ENCODE measurements at regions not wholly inside any gene's neighbourhood (a gene's known extent, or its start where the extent isn't known, plus 50 kb on each side); places are given as distances from the start of the nearest gene placed in this dataset.

- intact Hi-C loops (cut with DNase I, micrococcal nuclease): no loop called here
- DNase-seq (no peak), ATAC-seq (no peak)
- Histone ChIP-seq H3K4me3 (no peak overlapping the region), H3K9me3 (no peaks in the 10 kb centered on the region), H3K36me3 (ENCODE audit: low read depth) (no peaks in the 10 kb centered on the region), H3K4me1 (ENCODE audit: low read depth) (no peaks in the 10 kb centered on the region)
- no peak for TF ChIP-seq CTCF (IDR thresholded peaks at IDR 0.05)
Observed at GRCh38 chr6:92538926-92539325, 880.4 kb downstream of the EPHA7 start.

DNA sequence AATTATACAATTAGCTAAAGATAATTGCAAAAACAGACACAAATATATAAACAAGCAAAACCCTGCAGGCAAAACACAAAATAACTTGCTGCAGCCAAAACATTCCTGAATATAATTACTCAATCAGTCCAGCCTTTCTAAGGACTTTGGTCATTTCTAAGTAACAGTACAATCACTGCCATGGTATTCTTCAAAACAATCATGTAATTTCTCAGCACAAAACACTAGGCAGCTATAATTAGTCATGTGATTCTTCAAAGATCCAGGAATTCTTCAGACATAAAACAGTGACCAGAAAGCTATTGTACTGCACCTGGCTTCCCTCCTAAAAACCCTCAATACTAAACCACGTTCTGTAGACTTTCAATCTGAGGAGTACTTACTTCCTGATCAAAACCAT, 881.1 kb downstream of the EPHA7 start:
- H3K4me1 ChIP-seq (ENCODE audit: low read depth): no peaks in the 10 kb centered on the region

DNA sequence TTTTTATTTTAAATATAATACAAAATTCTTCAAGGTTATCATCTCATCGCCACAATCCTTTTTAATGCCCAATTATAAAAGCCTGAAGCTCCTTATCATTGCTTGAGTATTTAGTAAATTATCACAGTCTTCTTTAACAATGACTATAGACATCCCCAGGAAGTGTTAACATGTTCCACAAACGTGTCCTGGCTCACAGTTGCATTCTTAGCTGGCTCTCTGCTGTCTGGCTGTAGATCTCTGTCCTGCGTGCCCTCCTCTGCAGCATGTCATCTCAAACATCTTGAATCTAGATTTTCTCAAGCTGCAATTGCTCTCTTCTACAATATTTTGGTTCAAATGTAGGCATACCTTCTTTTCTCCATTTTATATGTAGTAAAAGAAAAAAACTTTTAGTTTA, 885.2 kb downstream of the EPHA7 start:
- TF ChIP-seq CTCF (IDR thresholded peaks at IDR 0.05): no peak
- no peak for DNase-seq
- no peaks in the 10 kb centered on the region for H3K9me3 ChIP-seq
- H3K4me3 ChIP-seq: no peak overlapping the region
- ATAC-seq: no peak
- H3K36me3 ChIP-seq (ENCODE audit: low read depth): no peaks in the 10 kb centered on the region
- no peaks in the 10 kb centered on the region for H3K4me1 ChIP-seq (ENCODE audit: low read depth)
- intact Hi-C loops (cut with DNase I, micrococcal nuclease): no loop called here

More for the DNA sequence above, 881.1 kb downstream of the EPHA7 start:
- TF ChIP-seq CTCF (IDR thresholded peaks at IDR 0.05): no peak
- Histone ChIP-seq H3K9me3 (no peaks in the 10 kb centered on the region), H3K36me3 (ENCODE audit: low read depth) (no peaks in the 10 kb centered on the region), H3K4me3 (no peak overlapping the region)
- DNase-seq (no peak), ATAC-seq (no peak)
- intact Hi-C loops (cut with DNase I, micrococcal nuclease): no loop called here

DNA sequence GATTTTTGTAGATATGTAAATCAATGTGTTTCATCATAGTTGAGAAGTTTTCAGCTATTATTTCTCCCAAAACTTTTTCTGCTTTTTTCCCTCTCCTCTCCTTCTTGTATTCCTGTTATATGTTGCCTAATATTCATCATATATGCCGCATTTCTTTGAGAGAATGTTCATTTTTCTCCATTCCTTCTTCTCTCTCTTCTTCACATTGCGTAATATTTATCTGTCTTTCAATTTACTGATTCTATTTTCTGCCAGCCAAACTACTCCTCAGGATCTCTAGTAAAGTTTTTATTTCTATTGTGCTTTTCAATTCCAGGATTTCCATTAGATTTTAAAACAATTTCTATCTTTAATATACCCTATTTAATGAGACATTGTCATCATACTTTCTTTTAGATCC, 896.8 kb downstream of the EPHA7 start:
- intact Hi-C loops (cut with DNase I, micrococcal nuclease): no loop called here
- DNase-seq (no peak), ATAC-seq (no peak)
- TF ChIP-seq CTCF (IDR thresholded peaks at IDR 0.05): no peak
- no peaks in the 10 kb centered on the region for H3K4me1 ChIP-seq (ENCODE audit: low read depth)
- no peaks in the 10 kb centered on the region for H3K36me3 ChIP-seq (ENCODE audit: low read depth)
- peaks cover 8% of the 10 kb centered on the region for H3K9me3 ChIP-seq
- H3K4me3 ChIP-seq: no peak overlapping the region

DNA sequence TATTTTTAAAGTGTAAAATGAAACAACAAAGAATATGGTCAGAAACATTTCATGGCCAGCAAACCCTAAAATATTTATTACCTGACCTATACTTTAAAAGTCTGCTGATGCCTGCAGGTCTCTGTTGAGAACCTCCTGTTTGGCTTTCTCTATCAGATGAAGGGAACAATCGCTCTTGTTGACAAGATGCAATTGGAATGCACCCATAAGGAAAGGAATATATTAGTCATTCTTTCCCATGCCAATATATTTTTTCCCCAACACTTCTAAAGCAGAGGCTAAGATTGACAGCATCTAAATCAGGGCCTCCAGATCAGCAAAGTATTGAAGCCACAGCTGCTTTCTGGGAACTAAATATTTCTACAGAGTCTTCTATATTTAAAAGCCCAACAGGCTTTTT, 897.8 kb downstream of the EPHA7 start:
- no peak for DNase-seq
- intact Hi-C loops (cut with DNase I, micrococcal nuclease): no loop called here
- Histone ChIP-seq H3K9me3 (peaks cover 8% of the 10 kb centered on the region), H3K36me3 (ENCODE audit: low read depth) (no peaks in the 10 kb centered on the region), H3K4me1 (ENCODE audit: low read depth) (no peaks in the 10 kb centered on the region), H3K4me3 (no peak overlapping the region)
- ATAC-seq: no peak
- no peak for TF ChIP-seq CTCF (IDR thresholded peaks at IDR 0.05)

DNA sequence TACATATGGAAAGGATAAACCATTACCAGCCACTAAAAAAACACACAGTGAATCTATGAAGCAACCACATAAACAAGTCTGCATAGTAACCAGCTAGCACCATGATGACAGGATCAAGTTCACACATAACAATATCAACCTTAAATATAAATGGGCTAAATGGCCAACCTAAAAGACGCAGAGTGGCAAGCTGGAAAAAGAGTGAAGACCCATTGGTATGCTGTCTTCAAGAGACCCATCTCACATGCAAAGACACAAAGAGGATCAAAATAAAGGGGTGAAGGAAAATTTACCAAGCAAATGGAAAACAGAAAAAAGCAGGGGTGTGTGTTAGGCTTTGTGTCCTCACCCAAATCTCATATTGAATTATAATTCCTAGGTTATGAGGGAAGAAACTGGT, 909.2 kb downstream of the EPHA7 start:
- ATAC-seq (no peak), DNase-seq (no peak)
- H3K36me3 ChIP-seq (ENCODE audit: low read depth): no peaks in the 10 kb centered on the region
- peaks cover 23% of the 10 kb centered on the region for H3K9me3 ChIP-seq
- no peak for TF ChIP-seq CTCF (IDR thresholded peaks at IDR 0.05)
- no peaks in the 10 kb centered on the region for H3K4me1 ChIP-seq (ENCODE audit: low read depth)
- H3K4me3 ChIP-seq: no peak overlapping the region
- intact Hi-C loops (cut with DNase I, micrococcal nuclease): no loop called here
